ENCODE measurements at regions not wholly inside any gene's neighbourhood (a gene's known extent, or its start where the extent isn't known, plus 50 kb on each side); places are given as distances from the start of the nearest gene placed in this dataset.

DNA sequence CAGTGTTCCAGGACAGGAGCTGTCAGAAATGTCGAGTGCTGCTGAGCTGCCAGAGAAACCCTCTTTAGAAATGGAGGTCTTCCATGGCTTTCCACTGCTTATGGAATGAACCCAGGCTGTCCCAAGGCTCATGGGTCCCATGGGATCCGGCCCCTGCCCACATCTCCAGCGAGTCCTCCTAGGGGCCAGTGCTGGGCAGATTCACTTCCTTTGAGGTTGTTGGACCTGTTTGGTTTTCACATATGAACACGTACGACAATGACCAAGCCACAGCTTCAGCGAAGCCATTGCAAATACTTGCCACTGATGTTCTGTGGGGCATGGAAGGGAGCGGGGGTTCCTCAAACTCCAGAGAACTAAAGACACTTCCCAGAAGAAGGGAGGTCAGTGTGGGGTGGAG lies 483.3 kb downstream of the TBC1D22A start:
- 89 to 96% (median 91%) methylated on average over 7 of the region's 7 CpGs for WGBS, 3 donors
- Histone ChIP-seq H3K27ac (no peak overlapping the region), H3K4me1 (ENCODE audit: insufficient read depth) (no peaks in the 10 kb centered on the region), H3K36me3 (no peaks in the 10 kb centered on the region), H3K4me3 (no peak overlapping the region), H3K27me3 (no peaks in the 10 kb centered on the region), H3K9me3 (no peaks in the 10 kb centered on the region)
- intact Hi-C loops (cut with DNase I) = no loop called here
- no peak for DNase-seq
- TF ChIP-seq EP300 (IDR thresholded peaks at IDR 0.05) = no peak
- TF ChIP-seq POLR2A (IDR thresholded peaks at IDR 0.05) = no peak
- TF ChIP-seq, protein P1, sequence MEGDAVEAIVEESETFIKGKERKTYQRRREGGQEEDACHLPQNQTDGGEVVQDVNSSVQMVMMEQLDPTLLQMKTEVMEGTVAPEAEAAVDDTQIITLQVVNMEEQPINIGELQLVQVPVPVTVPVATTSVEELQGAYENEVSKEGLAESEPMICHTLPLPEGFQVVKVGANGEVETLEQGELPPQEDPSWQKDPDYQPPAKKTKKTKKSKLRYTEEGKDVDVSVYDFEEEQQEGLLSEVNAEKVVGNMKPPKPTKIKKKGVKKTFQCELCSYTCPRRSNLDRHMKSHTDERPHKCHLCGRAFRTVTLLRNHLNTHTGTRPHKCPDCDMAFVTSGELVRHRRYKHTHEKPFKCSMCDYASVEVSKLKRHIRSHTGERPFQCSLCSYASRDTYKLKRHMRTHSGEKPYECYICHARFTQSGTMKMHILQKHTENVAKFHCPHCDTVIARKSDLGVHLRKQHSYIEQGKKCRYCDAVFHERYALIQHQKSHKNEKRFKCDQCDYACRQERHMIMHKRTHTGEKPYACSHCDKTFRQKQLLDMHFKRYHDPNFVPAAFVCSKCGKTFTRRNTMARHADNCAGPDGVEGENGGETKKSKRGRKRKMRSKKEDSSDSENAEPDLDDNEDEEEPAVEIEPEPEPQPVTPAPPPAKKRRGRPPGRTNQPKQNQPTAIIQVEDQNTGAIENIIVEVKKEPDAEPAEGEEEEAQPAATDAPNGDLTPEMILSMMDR (IDR thresholded peaks at IDR 0.05) = no peak

DNA sequence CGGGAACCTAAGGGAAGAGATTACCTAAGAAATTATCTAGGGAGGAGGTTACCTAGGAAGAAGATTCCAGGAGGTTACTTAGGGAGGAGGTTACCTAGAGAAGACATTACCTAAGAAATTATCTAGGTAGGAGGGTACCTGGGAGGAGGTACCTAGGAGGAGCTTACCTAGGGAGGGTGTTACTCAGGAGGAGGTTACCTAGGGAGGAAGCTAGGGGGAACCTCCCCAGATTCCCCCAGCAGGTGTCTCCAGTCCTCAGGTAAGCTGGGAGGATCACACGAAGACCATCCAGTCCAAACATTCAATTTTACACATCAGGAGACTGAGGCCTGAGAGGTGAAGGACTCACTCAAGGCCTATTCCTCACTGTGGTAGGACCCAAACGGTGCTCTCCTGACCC lies 482.8 kb downstream of the TBC1D22A start:
- no peak for DNase-seq
- no peaks in the 10 kb centered on the region for H3K27me3 ChIP-seq
- H3K27ac ChIP-seq = no peak overlapping the region
- no peak overlapping the region for H3K4me3 ChIP-seq
- 63 to 77% (median 77%) methylated on average over 3 of the region's 3 CpGs for WGBS, 3 donors
- no peaks in the 10 kb centered on the region for H3K9me3 ChIP-seq
- no peak for TF ChIP-seq POLR2A (IDR thresholded peaks at IDR 0.05)
- TF ChIP-seq, protein P1 (IDR thresholded peaks at IDR 0.05) = no peak
- no peak for TF ChIP-seq EP300 (IDR thresholded peaks at IDR 0.05)
- no peaks in the 10 kb centered on the region for H3K36me3 ChIP-seq
- intact Hi-C loops (cut with DNase I) = no loop called here
- H3K4me1 ChIP-seq (ENCODE audit: insufficient read depth) = no peaks in the 10 kb centered on the region

DNA sequence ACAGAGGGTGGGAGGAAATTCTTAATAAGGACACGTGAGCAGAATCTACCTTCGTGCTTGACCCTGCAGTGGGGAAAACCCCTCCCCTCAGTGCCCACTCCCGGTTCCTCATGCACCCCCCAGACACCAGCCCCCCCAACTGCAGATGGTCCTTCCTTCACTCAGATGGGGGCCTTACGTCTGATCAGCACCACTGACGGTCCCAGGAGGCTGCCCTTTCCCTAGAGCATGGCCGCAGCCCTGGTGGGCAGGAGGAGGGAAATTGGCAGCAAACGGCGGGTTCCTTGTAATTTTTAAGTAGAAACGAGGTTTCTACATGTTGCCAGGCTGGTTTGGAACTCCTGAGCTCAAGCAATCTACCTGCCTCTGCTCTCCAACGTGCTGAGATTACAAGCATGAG lies 477.7 kb downstream of the TBC1D22A start:
- Histone ChIP-seq H3K4me3 (no peak overlapping the region), H3K27me3 (no peaks in the 10 kb centered on the region), H3K4me1 (ENCODE audit: insufficient read depth) (no peaks in the 10 kb centered on the region), H3K36me3 (no peaks in the 10 kb centered on the region), H3K9me3 (no peaks in the 10 kb centered on the region), H3K27ac (no peak overlapping the region)
- WGBS, 3 donors = 63 to 81% (median 68%) methylated on average over 10 of the region's 10 CpGs
- no peak for TF ChIP-seq EP300 (IDR thresholded peaks at IDR 0.05)
- TF ChIP-seq, protein P1 (IDR thresholded peaks at IDR 0.05) = no peak
- TF ChIP-seq POLR2A (IDR thresholded peaks at IDR 0.05) = no peak
- intact Hi-C loops (cut with DNase I) = no loop called here
- DNase-seq = no peak

DNA sequence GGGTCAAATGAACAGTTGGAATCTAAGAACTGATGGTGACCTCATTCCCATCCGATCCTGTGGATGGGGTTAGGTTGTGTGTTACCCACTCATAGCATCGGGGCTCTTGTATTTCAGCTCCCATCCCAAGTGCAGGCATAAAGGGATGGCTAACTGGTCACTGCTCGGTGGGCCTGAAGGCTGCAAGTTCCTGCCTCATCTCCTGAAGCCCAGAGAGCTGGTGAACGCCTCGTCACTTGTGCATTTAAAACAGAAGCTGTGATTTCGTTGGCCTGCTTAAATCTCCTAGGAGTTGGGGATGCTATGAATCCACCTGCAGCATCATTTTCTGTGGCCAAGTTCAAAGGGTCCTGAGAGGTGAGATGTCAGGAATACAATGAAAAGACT lies 477.0 kb downstream of the TBC1D22A start:
- Histone ChIP-seq H3K9me3 (no peaks in the 10 kb centered on the region), H3K36me3 (no peaks in the 10 kb centered on the region), H3K27ac (no peak overlapping the region), H3K4me1 (ENCODE audit: insufficient read depth) (no peaks in the 10 kb centered on the region), H3K27me3 (no peaks in the 10 kb centered on the region), H3K4me3 (no peak overlapping the region)
- DNase-seq = no peak
- WGBS, 3 donors = 63 to 67% (median 65%) methylated on average over 6 of the region's 6 CpGs
- intact Hi-C loops (cut with DNase I) = no loop called here
- TF ChIP-seq, protein P1 (IDR thresholded peaks at IDR 0.05) = no peak
- TF ChIP-seq EP300 (IDR thresholded peaks at IDR 0.05) (no peak), POLR2A (IDR thresholded peaks at IDR 0.05) (no peak)
